GM13977 (cell line): ENCODE measurements at regions not wholly inside any gene's neighbourhood (a gene's known extent, or its start where the extent isn't known, plus 50 kb on each side); places are given as distances from the start of the nearest gene placed in this dataset.

ENCODE experiments used
- DNase-seq: peaks from one replicate; pipeline ENCODE4 v3.0.0; 2012; ENCODE audit warnings: low spot score
- in situ Hi-C: fragments of 300-500 bp; cut with MboI; formaldehyde crosslinking; loops from one replicate; pipeline ENCODE4 v1.12.0; 2022; ENCODE audit warnings: low sequenced_read_pairs, low pct_unique_long_range_greater_than_20kb, mixed read lengths, inconsistent platforms; ENCODE audit not compliant: unreplicated experiment
- TF ChIP-seq, protein P1 (sequence below): IDR thresholded peaks from 2 replicates; pipeline ENCODE4 v1.5.1; 2012; ENCODE audit warnings: mild to moderate bottlenecking, control low read depth; ENCODE audit not compliant: insufficient read depth; ENCODE audit errors: extremely low read depth, missing control alignments

DNA sequence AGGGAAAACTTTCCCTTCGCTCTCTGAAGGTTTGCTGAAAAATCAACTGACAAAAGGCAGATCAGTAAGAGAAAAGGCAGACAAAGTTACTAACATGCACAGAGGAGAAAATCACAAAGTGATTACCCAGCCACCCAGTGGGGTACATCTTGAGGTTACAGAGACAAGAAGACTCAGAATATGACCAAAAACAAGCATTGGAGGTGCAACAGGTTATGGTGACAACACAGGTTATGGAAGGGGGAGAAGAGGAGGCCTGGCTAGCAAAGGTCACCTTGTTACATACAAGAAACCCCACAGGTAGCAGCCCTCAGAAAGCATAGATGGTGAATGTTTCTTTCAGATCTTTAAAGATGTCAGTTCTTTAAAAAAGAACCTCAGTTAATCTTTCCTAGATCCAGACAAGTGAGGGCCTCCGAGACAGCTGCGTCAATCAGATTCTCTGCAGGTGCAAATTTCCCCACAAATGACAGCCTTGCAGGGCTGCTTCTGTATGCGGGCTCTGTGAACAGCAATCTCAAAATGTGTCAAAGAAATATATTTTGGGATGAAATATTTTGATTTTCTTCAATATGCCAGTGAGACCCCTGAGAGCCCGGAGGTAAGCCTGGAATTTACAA is 207.6 kb upstream of the RAB4A start:
- in situ Hi-C loops: no loop called here
- DNase-seq: no peak
- TF ChIP-seq, protein P1, sequence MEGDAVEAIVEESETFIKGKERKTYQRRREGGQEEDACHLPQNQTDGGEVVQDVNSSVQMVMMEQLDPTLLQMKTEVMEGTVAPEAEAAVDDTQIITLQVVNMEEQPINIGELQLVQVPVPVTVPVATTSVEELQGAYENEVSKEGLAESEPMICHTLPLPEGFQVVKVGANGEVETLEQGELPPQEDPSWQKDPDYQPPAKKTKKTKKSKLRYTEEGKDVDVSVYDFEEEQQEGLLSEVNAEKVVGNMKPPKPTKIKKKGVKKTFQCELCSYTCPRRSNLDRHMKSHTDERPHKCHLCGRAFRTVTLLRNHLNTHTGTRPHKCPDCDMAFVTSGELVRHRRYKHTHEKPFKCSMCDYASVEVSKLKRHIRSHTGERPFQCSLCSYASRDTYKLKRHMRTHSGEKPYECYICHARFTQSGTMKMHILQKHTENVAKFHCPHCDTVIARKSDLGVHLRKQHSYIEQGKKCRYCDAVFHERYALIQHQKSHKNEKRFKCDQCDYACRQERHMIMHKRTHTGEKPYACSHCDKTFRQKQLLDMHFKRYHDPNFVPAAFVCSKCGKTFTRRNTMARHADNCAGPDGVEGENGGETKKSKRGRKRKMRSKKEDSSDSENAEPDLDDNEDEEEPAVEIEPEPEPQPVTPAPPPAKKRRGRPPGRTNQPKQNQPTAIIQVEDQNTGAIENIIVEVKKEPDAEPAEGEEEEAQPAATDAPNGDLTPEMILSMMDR: no peak

DNA sequence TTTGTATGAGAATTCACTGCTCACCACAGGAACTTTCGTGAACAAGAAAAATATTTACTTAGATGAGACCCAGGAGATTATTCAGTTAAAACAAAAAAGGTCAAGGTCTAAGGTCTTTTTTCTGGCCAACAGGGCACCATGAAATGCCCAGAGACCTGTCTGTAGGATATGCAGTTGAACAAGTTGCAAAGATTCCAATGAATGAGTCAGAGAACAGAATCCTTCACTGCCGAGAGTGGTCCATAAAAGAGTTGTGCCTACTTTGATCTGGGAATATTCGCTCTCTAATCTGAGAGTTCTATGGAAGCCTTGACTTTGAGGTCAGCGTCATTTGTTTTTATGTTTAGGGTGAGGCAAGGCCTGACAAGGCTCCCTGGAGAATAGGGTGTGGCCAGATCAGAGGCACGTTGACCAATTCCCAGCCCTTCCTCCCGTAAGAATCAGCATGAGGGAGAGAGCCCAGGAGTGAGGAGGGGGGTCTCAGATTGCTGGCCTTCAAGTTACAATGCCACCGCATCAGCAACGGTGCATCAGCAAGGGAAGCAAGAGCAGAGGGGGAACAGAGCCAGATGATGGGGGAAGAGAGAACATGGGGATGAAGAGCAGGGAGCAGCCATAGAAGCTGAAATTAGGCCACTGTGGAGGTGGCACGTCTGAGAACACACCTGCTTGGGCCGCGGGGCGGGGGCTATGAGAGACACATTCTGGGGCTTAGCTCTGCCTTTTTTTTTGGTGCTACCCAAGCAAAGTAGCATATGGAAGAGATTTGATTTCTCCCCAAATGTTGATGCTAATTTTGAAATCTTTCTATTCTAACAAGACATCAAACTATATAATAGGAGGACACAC is 206.4 kb upstream of the RAB4A start:
- in situ Hi-C loops: no loop called here
- TF ChIP-seq, protein P1: no peak
- DNase-seq: no peak

- in situ Hi-C loops: no loop called here
- no peak for DNase-seq
- TF ChIP-seq, protein P1: no peak
Observed at GRCh38 chr1:229065613-229066012, 205.3 kb upstream of the RAB4A start.

GRCh38 chr1:229066591-229066990 is 204.3 kb upstream of the RAB4A start:
- DNase-seq: no peak
- in situ Hi-C loops: no loop called here
- TF ChIP-seq, protein P1: no peak

DNA sequence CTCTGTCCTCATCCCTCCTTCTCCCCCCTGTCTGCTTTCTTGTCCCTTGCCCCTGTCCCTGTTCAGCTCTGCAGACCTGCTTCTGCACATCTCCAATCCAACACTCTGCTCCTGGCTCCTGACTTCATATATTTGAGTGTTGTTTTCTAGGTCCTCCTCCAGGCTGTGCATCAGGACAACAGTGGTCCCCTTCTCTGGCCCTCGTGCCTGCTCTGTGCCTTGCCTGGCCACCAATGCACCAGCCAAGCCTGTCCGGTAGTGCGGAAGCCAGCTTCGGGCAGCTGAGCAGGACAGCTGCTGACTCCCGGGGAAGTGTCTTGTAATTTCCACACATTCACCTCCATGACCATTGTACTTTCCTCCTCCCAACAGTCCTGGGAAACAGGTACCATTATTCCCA is 203.4 kb upstream of the RAB4A start:
- DNase-seq: no peak
- in situ Hi-C loops: no loop called here
- TF ChIP-seq, protein P1: no peak

GRCh38 chr1:229068270-229068987 is 202.5 kb upstream of the RAB4A start:
- TF ChIP-seq, protein P1: no peak
- no peak for DNase-seq
- in situ Hi-C loops: no loop called here
